ENCODE measurements at regions not wholly inside any gene's neighbourhood (a gene's known extent, or its start where the extent isn't known, plus 50 kb on each side); places are given as distances from the start of the nearest gene placed in this dataset.

DNA sequence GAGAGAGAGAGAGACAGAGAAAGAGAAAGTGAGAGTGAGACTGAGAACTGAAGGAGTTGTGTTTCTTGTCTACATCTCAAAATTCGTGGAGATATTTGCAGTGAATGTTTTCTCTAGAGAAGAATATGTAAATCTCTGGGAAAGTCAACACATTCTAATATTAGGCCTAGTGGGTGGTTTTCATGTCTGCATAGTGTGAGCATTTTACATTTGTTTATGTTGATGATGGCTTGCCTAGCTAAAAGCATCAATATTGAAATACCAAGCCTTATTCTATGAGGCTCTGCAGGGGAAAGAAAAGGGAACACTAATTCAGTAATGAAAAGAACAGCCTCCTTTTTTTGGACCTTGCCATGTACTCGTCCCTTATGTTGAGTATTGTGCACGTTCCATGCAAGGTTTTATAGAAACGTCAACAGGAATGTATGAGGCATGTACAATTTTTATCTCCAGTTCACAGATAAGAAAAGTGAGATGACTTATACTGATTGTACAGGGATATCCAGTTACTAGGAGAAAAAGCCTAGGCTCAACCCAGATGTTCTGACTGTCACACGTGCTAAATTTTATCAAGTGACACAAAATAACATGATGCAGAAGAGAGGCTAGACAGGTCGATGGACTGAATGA, 1288.9 kb upstream of the SLC10A2 start:
- Histone ChIP-seq H3K36me3 (ENCODE audit: insufficient read depth) (no peaks in the 10 kb centered on the region), H2AFZ (ENCODE audit: low read depth) (no peak overlapping the region), H3K27ac (no peak overlapping the region), H3K4me1 (ENCODE audit: low read depth, poor library complexity, severe bottlenecking) (no peaks in the 10 kb centered on the region), H4K20me1 (ENCODE audit: insufficient read depth) (no peaks in the 10 kb centered on the region), H3K9ac (no peak overlapping the region), H3K27me3 (ENCODE audit: insufficient read depth, low read depth) (no peaks in the 10 kb centered on the region), H3K4me3 (IDR thresholded peaks at IDR 0.05; ENCODE audit: insufficient read depth, low read depth, low read length) (no peak overlapping the region), H3K4me2 (no peak overlapping the region), H3K79me2 (ENCODE audit: insufficient read depth, low read depth) (no peaks in the 10 kb centered on the region)
- TF ChIP-seq, protein P1, sequence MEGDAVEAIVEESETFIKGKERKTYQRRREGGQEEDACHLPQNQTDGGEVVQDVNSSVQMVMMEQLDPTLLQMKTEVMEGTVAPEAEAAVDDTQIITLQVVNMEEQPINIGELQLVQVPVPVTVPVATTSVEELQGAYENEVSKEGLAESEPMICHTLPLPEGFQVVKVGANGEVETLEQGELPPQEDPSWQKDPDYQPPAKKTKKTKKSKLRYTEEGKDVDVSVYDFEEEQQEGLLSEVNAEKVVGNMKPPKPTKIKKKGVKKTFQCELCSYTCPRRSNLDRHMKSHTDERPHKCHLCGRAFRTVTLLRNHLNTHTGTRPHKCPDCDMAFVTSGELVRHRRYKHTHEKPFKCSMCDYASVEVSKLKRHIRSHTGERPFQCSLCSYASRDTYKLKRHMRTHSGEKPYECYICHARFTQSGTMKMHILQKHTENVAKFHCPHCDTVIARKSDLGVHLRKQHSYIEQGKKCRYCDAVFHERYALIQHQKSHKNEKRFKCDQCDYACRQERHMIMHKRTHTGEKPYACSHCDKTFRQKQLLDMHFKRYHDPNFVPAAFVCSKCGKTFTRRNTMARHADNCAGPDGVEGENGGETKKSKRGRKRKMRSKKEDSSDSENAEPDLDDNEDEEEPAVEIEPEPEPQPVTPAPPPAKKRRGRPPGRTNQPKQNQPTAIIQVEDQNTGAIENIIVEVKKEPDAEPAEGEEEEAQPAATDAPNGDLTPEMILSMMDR (conservative IDR thresholded peaks at IDR 0.05; ENCODE audit: low read depth, low read length) = no peak

- Histone ChIP-seq H3K4me1 (ENCODE audit: low read depth, poor library complexity, severe bottlenecking) (no peaks in the 10 kb centered on the region), H3K4me3 (IDR thresholded peaks at IDR 0.05; ENCODE audit: insufficient read depth, low read depth, low read length) (no peak overlapping the region), H3K27ac (no peak overlapping the region), H3K27me3 (ENCODE audit: insufficient read depth, low read depth) (no peaks in the 10 kb centered on the region), H3K4me2 (no peak overlapping the region), H3K36me3 (ENCODE audit: insufficient read depth) (no peaks in the 10 kb centered on the region), H4K20me1 (ENCODE audit: insufficient read depth) (no peaks in the 10 kb centered on the region), H3K9ac (no peak overlapping the region), H2AFZ (ENCODE audit: low read depth) (no peak overlapping the region), H3K79me2 (ENCODE audit: insufficient read depth, low read depth) (no peaks in the 10 kb centered on the region)
- TF ChIP-seq, protein P1 (conservative IDR thresholded peaks at IDR 0.05; ENCODE audit: low read depth, low read length) = no peak
Observed at GRCh38 chr13:104327211-104327610, 1261.0 kb upstream of the SLC10A2 start.

DNA sequence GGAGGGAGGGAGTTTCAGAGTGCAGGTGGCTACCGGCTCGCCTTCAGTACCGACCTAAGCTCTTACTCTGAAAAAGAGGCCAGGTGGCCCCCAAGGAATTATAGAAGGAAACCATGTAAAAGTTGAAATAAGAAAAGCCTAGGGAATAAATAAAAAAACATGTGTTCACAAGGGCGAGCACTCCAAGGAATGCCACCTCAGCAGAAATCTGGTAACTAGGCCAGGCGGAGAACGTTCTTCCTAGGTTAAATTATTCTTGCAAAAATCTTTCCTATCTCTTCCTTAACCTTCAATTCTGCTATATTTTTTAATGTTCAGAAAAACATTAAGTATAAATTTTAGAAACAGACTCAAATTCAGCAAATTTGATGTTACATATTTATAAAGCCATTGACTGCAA, 1260.3 kb upstream of the SLC10A2 start:
- Histone ChIP-seq H2AFZ (ENCODE audit: low read depth) (no peak overlapping the region), H3K79me2 (ENCODE audit: insufficient read depth, low read depth) (no peaks in the 10 kb centered on the region), H3K27ac (no peak overlapping the region), H3K27me3 (ENCODE audit: insufficient read depth, low read depth) (no peaks in the 10 kb centered on the region), H3K36me3 (ENCODE audit: insufficient read depth) (no peaks in the 10 kb centered on the region), H3K9ac (no peak overlapping the region), H3K4me3 (IDR thresholded peaks at IDR 0.05; ENCODE audit: insufficient read depth, low read depth, low read length) (no peak overlapping the region), H4K20me1 (ENCODE audit: insufficient read depth) (no peaks in the 10 kb centered on the region), H3K4me2 (no peak overlapping the region), H3K4me1 (ENCODE audit: low read depth, poor library complexity, severe bottlenecking) (no peaks in the 10 kb centered on the region)
- TF ChIP-seq, protein P1 (conservative IDR thresholded peaks at IDR 0.05; ENCODE audit: low read depth, low read length) = no peak

- no peaks in the 10 kb centered on the region for H3K79me2 ChIP-seq (ENCODE audit: insufficient read depth, low read depth)
- H3K36me3 ChIP-seq (ENCODE audit: insufficient read depth) = no peaks in the 10 kb centered on the region
- no peak overlapping the region for H3K27ac ChIP-seq
- H3K4me1 ChIP-seq (ENCODE audit: low read depth, poor library complexity, severe bottlenecking) = no peaks in the 10 kb centered on the region
- TF ChIP-seq, protein P1 (conservative IDR thresholded peaks at IDR 0.05; ENCODE audit: low read depth, low read length) = no peak
- H3K27me3 ChIP-seq (ENCODE audit: insufficient read depth, low read depth) = no peaks in the 10 kb centered on the region
- no peak overlapping the region for H2AFZ ChIP-seq (ENCODE audit: low read depth)
- no peak overlapping the region for H3K4me2 ChIP-seq
- no peak overlapping the region for H3K4me3 ChIP-seq (IDR thresholded peaks at IDR 0.05; ENCODE audit: insufficient read depth, low read depth, low read length)
- H4K20me1 ChIP-seq (ENCODE audit: insufficient read depth) = no peaks in the 10 kb centered on the region
- H3K9ac ChIP-seq = no peak overlapping the region
Observed at GRCh38 chr13:104321756-104322155, 1255.5 kb upstream of the SLC10A2 start.

Data from KMS-11 (cell line).